ENCODE measurements at regions not wholly inside any gene's neighbourhood (a gene's known extent, or its start where the extent isn't known, plus 50 kb on each side); places are given as distances from the start of the nearest gene placed in this dataset.

DNA sequence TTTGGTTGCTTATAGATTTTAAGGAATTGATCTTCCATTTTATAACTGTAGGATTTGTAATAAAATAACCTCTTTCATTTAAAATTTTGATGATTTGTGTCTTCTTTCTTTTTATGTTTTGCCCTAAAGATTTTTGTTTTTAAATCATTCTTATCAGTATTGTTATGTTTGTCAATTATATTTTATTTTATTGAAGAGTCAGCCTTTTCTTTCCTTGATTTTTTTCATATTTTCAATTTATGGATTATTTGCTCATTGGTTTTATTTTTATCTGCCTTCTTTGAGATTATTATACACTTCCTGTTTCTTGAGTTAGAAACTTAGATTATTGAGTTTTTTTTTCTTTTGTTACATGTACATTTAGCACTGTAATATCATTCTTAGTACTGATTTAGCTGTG is 233.4 kb upstream of the BRINP3 start:
- no peak for TF ChIP-seq TCF4 (CRISPR knock-in tag; IDR thresholded peaks at IDR 0.05; ENCODE audit: borderline replicate concordance)
- TF ChIP-seq ESRRG (CRISPR knock-in tag; IDR thresholded peaks at IDR 0.05): no peak
- no peak for TF ChIP-seq ARNTL (CRISPR knock-in tag; IDR thresholded peaks at IDR 0.05; ENCODE audit: borderline replicate concordance, low read depth)
- TF ChIP-seq, protein P1, sequence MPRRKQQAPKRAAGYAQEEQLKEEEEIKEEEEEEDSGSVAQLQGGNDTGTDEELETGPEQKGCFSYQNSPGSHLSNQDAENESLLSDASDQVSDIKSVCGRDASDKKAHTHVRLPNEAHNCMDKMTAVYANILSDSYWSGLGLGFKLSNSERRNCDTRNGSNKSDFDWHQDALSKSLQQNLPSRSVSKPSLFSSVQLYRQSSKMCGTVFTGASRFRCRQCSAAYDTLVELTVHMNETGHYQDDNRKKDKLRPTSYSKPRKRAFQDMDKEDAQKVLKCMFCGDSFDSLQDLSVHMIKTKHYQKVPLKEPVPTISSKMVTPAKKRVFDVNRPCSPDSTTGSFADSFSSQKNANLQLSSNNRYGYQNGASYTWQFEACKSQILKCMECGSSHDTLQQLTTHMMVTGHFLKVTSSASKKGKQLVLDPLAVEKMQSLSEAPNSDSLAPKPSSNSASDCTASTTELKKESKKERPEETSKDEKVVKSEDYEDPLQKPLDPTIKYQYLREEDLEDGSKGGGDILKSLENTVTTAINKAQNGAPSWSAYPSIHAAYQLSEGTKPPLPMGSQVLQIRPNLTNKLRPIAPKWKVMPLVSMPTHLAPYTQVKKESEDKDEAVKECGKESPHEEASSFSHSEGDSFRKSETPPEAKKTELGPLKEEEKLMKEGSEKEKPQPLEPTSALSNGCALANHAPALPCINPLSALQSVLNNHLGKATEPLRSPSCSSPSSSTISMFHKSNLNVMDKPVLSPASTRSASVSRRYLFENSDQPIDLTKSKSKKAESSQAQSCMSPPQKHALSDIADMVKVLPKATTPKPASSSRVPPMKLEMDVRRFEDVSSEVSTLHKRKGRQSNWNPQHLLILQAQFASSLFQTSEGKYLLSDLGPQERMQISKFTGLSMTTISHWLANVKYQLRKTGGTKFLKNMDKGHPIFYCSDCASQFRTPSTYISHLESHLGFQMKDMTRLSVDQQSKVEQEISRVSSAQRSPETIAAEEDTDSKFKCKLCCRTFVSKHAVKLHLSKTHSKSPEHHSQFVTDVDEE (CRISPR knock-in tag; IDR thresholded peaks at IDR 0.05): no peak
- TF ChIP-seq ZNF70 (CRISPR knock-in tag; IDR thresholded peaks at IDR 0.05): no peak
- TF ChIP-seq ZNF565 (CRISPR knock-in tag; conservative IDR thresholded peaks at IDR 0.05; ENCODE audit: low read depth): no peak
- no peak for ATAC-seq

DNA sequence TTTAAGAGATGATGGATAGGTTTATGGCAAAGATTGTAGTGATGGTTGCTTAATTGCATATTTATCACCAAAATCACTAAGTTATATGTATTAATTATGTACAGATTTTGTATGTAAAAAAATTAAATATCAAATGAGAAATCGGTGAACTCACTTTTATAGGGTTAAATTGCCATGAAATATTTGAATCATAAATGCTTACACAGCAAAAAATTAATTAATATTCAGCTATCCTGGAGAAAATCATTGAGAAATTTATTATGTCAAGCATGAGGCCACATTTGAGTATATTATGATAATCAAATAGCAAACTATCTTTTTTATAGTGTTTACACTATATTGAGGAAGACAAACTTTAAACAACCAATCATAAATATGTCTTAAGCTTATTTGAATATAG is 239.4 kb upstream of the BRINP3 start:
- ATAC-seq: no peak

DNA sequence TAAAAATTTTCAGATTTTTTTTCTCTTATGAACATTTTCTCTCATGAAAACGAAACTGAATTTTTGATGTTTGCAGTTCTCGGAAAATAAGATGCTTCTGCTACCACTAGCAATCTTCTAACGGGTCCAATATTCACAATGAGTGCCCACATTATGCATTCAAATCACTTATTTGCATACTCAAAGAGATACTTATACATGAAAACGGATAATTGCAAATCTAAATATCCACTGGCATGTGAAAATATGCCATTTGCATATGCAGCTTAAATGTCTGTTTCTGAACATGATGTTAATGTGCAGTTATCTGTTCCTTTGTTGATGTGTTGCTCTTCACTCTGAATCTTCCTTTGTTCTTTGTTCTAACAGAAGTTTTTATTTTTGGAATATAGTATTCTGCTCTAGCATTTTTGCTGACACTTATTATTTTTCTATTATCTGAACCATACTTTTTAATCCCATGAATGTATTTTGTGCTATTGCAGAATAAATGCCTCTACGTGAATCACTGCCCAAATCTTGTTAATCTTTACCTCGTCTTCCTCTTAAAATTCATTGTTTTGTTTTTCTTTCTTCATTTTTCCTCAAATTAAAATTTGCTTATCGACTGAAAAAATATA is 259.4 kb upstream of the BRINP3 start:
- ATAC-seq: no peak
- TF ChIP-seq ISL1 (CRISPR knock-in tag; IDR thresholded peaks at IDR 0.05) (no peak), SNAI2 (CRISPR knock-in tag; IDR thresholded peaks at IDR 0.05) (no peak), PPARA (CRISPR knock-in tag; IDR thresholded peaks at IDR 0.05; ENCODE audit: borderline replicate concordance) (no peak), BACH2 (CRISPR knock-in tag; IDR thresholded peaks at IDR 0.05; ENCODE audit: borderline replicate concordance) (no peak), RARB (CRISPR knock-in tag; IDR thresholded peaks at IDR 0.05) (no peak), CSDC2 (CRISPR knock-in tag; IDR thresholded peaks at IDR 0.05) (no peak), OSR1 (CRISPR knock-in tag; IDR thresholded peaks at IDR 0.05) (no peak), ZNF8 (CRISPR knock-in tag; IDR thresholded peaks at IDR 0.05) (no peak), ARNTL (CRISPR knock-in tag; IDR thresholded peaks at IDR 0.05; ENCODE audit: borderline replicate concordance, low read depth) (no peak), ZFP30 (CRISPR knock-in tag; IDR thresholded peaks at IDR 0.05) (no peak)
- TF ChIP-seq, protein P2, sequence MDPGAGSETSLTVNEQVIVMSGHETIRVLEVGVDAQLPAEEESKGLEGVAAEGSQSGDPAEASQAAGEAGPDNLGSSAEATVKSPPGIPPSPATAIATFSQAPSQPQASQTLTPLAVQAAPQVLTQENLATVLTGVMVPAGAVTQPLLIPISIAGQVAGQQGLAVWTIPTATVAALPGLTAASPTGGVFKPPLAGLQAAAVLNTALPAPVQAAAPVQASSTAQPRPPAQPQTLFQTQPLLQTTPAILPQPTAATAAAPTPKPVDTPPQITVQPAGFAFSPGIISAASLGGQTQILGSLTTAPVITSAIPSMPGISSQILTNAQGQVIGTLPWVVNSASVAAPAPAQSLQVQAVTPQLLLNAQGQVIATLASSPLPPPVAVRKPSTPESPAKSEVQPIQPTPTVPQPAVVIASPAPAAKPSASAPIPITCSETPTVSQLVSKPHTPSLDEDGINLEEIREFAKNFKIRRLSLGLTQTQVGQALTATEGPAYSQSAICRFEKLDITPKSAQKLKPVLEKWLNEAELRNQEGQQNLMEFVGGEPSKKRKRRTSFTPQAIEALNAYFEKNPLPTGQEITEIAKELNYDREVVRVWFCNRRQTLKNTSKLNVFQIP (CRISPR knock-in tag; IDR thresholded peaks at IDR 0.05; ENCODE audit: borderline replicate concordance, low read depth): no peak
- TF ChIP-seq, protein P3, sequence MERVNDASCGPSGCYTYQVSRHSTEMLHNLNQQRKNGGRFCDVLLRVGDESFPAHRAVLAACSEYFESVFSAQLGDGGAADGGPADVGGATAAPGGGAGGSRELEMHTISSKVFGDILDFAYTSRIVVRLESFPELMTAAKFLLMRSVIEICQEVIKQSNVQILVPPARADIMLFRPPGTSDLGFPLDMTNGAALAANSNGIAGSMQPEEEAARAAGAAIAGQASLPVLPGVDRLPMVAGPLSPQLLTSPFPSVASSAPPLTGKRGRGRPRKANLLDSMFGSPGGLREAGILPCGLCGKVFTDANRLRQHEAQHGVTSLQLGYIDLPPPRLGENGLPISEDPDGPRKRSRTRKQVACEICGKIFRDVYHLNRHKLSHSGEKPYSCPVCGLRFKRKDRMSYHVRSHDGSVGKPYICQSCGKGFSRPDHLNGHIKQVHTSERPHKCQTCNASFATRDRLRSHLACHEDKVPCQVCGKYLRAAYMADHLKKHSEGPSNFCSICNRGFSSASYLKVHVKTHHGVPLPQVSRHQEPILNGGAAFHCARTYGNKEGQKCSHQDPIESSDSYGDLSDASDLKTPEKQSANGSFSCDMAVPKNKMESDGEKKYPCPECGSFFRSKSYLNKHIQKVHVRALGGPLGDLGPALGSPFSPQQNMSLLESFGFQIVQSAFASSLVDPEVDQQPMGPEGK (CRISPR knock-in tag; IDR thresholded peaks at IDR 0.05; ENCODE audit: borderline replicate concordance): no peak
- TF ChIP-seq, protein P4, sequence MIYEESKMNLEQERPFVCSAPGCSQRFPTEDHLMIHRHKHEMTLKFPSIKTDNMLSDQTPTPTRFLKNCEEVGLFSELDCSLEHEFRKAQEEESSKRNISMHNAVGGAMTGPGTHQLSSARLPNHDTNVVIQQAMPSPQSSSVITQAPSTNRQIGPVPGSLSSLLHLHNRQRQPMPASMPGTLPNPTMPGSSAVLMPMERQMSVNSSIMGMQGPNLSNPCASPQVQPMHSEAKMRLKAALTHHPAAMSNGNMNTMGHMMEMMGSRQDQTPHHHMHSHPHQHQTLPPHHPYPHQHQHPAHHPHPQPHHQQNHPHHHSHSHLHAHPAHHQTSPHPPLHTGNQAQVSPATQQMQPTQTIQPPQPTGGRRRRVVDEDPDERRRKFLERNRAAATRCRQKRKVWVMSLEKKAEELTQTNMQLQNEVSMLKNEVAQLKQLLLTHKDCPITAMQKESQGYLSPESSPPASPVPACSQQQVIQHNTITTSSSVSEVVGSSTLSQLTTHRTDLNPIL (CRISPR knock-in tag; IDR thresholded peaks at IDR 0.05; ENCODE audit: low read depth): no peak

More for the DNA sequence above, 239.4 kb upstream of the BRINP3 start:
- no peak for TF ChIP-seq ZNF8 (CRISPR knock-in tag; IDR thresholded peaks at IDR 0.05)
- TF ChIP-seq, protein P1 (CRISPR knock-in tag; IDR thresholded peaks at IDR 0.05): no peak
- TF ChIP-seq BACH2 (CRISPR knock-in tag; IDR thresholded peaks at IDR 0.05; ENCODE audit: borderline replicate concordance): no peak
- no peak for TF ChIP-seq CSDC2 (CRISPR knock-in tag; IDR thresholded peaks at IDR 0.05)
- TF ChIP-seq, protein P5, sequence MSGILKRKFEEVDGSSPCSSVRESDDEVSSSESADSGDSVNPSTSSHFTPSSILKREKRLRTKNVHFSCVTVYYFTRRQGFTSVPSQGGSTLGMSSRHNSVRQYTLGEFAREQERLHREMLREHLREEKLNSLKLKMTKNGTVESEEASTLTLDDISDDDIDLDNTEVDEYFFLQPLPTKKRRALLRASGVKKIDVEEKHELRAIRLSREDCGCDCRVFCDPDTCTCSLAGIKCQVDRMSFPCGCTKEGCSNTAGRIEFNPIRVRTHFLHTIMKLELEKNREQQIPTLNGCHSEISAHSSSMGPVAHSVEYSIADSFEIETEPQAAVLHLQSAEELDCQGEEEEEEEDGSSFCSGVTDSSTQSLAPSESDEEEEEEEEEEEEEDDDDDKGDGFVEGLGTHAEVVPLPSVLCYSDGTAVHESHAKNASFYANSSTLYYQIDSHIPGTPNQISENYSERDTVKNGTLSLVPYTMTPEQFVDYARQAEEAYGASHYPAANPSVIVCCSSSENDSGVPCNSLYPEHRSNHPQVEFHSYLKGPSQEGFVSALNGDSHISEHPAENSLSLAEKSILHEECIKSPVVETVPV (CRISPR knock-in tag; IDR thresholded peaks at IDR 0.05): no peak
- TF ChIP-seq TCF4 (CRISPR knock-in tag; IDR thresholded peaks at IDR 0.05; ENCODE audit: borderline replicate concordance): no peak
- no peak for TF ChIP-seq ISL1 (CRISPR knock-in tag; IDR thresholded peaks at IDR 0.05)

Measured in SK-N-SH treated with all-trans-retinoic acid at 6 μM for 48 hours (cell line).